Skin epidermis (tissue), 12 donors: ENCODE measurements at regions not wholly inside any gene's neighbourhood (a gene's known extent, or its start where the extent isn't known, plus 50 kb on each side); places are given as distances from the start of the nearest gene placed in this dataset.
"Not testable (repeated sequence)": the region's sequence is repeated elsewhere in the genome, so short reads cannot be mapped to it uniquely, and the experiment has no call there.

Source experiments
- H3K27ac ChIP-seq, 21 experiments: fragments of 200-600 bp; sonication (generic) in 11 of 21; one replicate each; pipeline ENCODE4 v1.5.0; 2020; ENCODE audit warnings: mild to moderate bottlenecking in 3 of 21, inconsistent platforms in 2 of 21, moderate library complexity in 2 of 21
- H3K4me3 ChIP-seq, 7 experiments: fragments of 200-600 bp; sonication (generic) in 2 of 7; one replicate each; pipeline ENCODE4 v1.5.0; 2020; ENCODE audit warnings: inconsistent platforms in 2 of 7, mild to moderate bottlenecking in 2 of 7, moderate library complexity in 1 of 7

- no peak overlapping the region for H3K27ac ChIP-seq
- no peak overlapping the region for H3K4me3 ChIP-seq
Measured at GRCh38 chr13:54643863-54644262, 1615.2 kb downstream of the OLFM4 start.

- Histone ChIP-seq H3K4me3 (no peak overlapping the region), H3K27ac (no peak overlapping the region)
Measured at GRCh38 chr13:54647275-54647674, 1618.7 kb downstream of the OLFM4 start.

DNA sequence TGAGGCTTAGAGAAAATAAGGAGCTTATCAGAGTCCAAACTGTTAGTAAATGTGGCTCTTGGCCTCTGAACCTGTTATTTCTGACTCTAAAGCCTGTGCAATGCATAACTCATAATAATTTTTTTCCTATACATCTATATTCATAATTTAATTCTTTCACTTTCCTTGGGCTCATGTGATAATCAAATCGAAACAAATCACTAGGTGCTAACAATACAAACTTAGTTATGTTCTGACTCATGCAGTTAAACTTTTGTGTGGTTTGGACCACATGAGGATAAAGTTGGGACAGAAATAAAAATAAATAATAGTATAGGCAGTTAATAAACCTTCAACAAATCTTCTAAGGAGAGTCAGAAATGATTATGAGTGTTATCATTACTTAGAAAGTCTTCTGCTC lies 1629.0 kb downstream of the OLFM4 start:
- no peak overlapping the region for H3K27ac ChIP-seq

GRCh38 chr13:54658771-54659170 lies 1630.2 kb downstream of the OLFM4 start:
- H3K4me3 ChIP-seq: no peak overlapping the region
- H3K27ac ChIP-seq: no peak overlapping the region

More for the DNA sequence above, 1629.0 kb downstream of the OLFM4 start:
- no peak overlapping the region for H3K4me3 ChIP-seq

GRCh38 chr13:54660277-54660676 lies 1631.7 kb downstream of the OLFM4 start:
- no peak overlapping the region for H3K4me3 ChIP-seq

GRCh38 chr13:54676526-54677113 lies 1648.0 kb downstream of the OLFM4 start:
- Histone ChIP-seq H3K27ac (no peak overlapping the region), H3K4me3 (no peak overlapping the region)

More at GRCh38 chr13:54660277-54660676, 1631.7 kb downstream of the OLFM4 start:
- no peak overlapping the region for H3K27ac ChIP-seq

- no peak overlapping the region for H3K27ac ChIP-seq
- H3K4me3 ChIP-seq: no peak overlapping the region
Measured at GRCh38 chr13:54682184-54682583, 1653.6 kb downstream of the OLFM4 start.

- Histone ChIP-seq H3K27ac (no peak overlapping the region), H3K4me3 (no peak overlapping the region)
Measured at GRCh38 chr13:54687173-54687572, 1658.6 kb downstream of the OLFM4 start.

GRCh38 chr13:54699831-54700230 lies 1671.2 kb downstream of the OLFM4 start:
- Histone ChIP-seq H3K4me3 (no peak overlapping the region), H3K27ac (no peak overlapping the region)

- Histone ChIP-seq H3K4me3 (no peak overlapping the region), H3K27ac (no peak overlapping the region)
Measured at GRCh38 chr13:54705738-54706137, 1677.1 kb downstream of the OLFM4 start.

DNA sequence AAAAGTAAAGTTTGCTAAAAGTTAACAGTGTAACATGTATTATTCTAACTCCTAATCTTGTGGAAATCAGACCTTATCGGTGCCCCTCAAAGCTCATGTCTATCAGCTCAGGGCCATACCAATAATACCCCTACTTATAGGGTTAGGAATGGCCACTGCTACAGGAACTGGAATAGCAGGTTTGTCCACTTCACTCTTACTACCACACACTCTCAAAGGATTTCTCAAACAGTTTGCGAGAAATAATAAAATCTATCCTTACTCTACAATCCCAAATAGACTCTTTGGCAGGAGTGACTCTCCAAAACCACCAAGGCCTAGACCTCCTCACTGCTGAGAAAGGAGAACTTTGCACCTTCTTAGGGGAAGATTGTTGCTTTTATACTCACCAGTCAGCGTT lies 1677.7 kb downstream of the OLFM4 start:
- H3K27ac ChIP-seq: no peak overlapping the region
- no peak overlapping the region for H3K4me3 ChIP-seq

DNA sequence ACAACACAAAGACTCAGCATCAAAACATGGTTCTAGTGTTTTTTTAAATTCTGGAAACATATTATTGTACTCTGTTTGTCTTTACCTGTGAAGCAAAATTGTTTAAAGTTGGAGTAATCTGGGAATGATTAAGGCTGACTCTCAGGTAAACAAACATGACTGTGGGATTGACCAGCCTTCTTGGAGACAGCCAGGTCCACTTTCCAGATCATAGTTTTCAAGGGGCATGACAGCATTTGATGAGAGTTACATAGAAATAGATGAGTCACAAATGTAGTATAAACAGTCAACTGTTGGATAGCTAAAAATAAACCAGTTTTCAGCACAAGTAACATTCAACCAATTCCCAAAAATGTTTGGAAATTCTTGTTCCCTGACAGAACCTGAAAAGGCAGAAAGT lies 1680.9 kb downstream of the OLFM4 start:
- H3K4me3 ChIP-seq: no peak overlapping the region
- H3K27ac ChIP-seq: no peak overlapping the region

GRCh38 chr13:54733639-54734038 lies 1705.0 kb downstream of the OLFM4 start:
- Histone ChIP-seq H3K4me3 (no peak overlapping the region), H3K27ac (no peak overlapping the region)

DNA sequence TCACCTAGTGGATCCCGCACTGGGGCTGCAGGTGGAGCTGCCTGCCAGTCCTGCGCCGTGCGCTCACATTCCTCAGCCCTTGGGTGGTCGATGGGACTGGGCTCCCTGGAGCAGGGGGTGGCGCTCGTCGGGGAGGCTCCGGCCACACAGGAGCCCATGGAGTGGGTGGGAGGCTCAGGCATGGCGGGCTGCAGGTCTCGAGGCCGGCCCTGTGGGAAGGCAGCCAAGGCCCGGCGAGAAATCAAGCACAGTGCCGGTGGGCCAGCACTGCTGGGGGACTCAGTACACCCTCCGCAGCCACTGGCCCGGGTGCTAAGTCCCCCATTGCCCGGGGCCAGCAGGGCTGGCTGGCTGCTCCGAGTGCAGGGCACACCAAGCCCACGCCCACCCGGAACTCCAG lies 1708.6 kb downstream of the OLFM4 start:
- H3K27ac ChIP-seq, H3K4me3 ChIP-seq: not testable (repeated sequence)

- no peak overlapping the region for H3K4me3 ChIP-seq
- no peak overlapping the region for H3K27ac ChIP-seq
Measured at GRCh38 chr13:54742984-54743383, 1714.4 kb downstream of the OLFM4 start.

GRCh38 chr13:54744747-54745146 lies 1716.1 kb downstream of the OLFM4 start:
- no peak overlapping the region for H3K4me3 ChIP-seq
- H3K27ac ChIP-seq: no peak overlapping the region

DNA sequence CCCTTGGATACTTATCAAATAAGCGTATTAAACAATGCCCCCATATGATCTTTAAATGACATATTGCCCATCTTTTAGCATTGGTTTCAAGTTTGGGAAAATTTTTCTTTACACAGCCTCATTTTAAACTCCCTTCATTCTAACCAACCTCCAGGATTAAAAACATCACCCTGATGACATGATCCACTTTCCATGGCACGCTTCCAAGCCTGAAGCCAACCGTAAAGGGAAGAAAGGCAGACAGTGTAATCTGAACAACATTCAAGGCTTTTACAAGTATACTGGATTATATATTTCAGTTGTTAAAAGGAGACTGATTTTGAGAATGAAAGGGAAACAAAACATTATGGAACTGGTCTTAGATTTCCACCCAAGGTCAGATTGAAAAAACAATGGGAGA lies 1721.9 kb downstream of the OLFM4 start:
- H3K4me3 ChIP-seq: no peak overlapping the region
- no peak overlapping the region for H3K27ac ChIP-seq

- H3K27ac ChIP-seq: no peak overlapping the region
- H3K4me3 ChIP-seq: no peak overlapping the region
Measured at GRCh38 chr13:54758795-54759194, 1730.2 kb downstream of the OLFM4 start.

- Histone ChIP-seq H3K27ac (no peak overlapping the region), H3K4me3 (no peak overlapping the region)
Measured at GRCh38 chr13:54768214-54768613, 1739.6 kb downstream of the OLFM4 start.

DNA sequence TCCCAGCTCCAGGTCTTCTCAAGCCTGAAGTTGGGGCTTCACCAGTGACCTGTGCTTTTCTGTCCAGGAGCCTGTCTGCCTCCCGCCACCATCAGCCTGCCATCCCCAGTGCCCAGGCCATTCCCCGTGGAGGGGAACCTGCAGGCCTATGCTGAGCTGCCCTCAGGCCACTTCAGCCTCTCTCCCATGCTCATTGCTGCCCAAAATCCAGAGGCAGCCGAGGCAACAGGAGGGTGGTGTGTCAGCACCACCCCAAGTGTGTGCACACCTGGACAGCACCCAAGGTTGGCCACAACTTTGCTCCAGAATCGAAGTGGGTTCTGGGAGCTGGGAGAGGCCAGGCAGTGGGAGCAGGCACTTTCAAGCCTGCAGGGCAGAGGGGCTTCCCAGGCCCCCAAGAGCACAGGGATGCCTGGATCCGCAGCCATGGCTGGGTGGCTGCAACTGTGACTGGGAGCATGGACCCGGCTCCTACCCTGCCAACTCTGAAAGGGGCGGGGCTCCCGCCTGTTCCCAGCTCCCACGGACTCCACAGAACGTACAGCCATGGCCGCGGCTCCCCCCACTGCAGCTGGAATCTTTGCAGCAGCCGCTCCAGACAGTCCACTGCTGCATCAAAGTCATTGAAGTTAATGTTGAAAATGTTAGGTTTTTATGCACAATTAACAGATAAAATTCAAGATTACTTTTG lies 1747.0 kb downstream of the OLFM4 start:
- Histone ChIP-seq H3K27ac (no peak overlapping the region), H3K4me3 (no peak overlapping the region)

DNA sequence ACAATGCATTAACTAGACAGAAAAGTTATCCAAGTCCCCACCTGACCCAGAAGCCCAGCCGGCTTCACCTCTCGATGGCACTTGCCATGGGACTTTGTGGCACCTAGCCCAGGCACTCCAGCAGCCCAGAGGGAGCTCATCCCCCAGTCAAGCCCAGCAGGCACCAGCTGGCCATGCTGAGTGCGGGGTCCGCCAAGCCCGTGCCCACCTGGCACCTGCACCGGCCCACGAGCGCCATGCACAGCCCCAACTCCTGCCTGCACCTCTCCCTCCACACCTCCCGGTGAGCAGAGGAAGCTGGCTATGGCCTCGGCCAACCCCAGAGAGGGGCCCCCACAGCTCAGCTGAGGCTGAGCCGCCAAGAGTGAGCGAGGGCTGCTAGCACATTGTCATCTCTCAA lies 1759.1 kb downstream of the OLFM4 start:
- Histone ChIP-seq H3K27ac (no peak overlapping the region), H3K4me3 (no peak overlapping the region)
